GM12892 (cell line): ENCODE measurements at regions not wholly inside any gene's neighbourhood (a gene's known extent, or its start where the extent isn't known, plus 50 kb on each side); places are given as distances from the start of the nearest gene placed in this dataset.

Experiments
- POLR2A ChIP-seq: IDR thresholded peaks from 2 replicates; pipeline ENCODE4 v1.6.1; 2011; ENCODE audit warnings: low read depth, low read length, control low read depth
- POLR2AphosphoS5 ChIP-seq: IDR thresholded peaks from 2 replicates; pipeline ENCODE4 v1.6.1; 2011; ENCODE audit warnings: low read depth, low read length, control low read depth
- TAF1 ChIP-seq: IDR thresholded peaks from 2 replicates; pipeline ENCODE4 v1.6.1; 2011; ENCODE audit warnings: low read depth, mild to moderate bottlenecking, control low read depth, low read length, borderline replicate concordance

- TF ChIP-seq POLR2AphosphoS5 (no peak), TAF1 (no peak), POLR2A (no peak)
Measured at GRCh38 chr4:129603241-129603931, 507.4 kb downstream of the C4orf33 start.
